Natural killer cell (primary cell): ENCODE measurements at regions not wholly inside any gene's neighbourhood (a gene's known extent, or its start where the extent isn't known, plus 50 kb on each side); places are given as distances from the start of the nearest gene placed in this dataset.

Experiments
- ATAC-seq, 3 donors: fragments of 150-1000 bp in 2 of 3; fragments of 200-7000 bp in 1 of 3; cut with Tn5 transposase; 1 replicate in 1 of 3; 2 replicates in 2 of 3; pipeline ENCODE4 v1.10.0; 2021; ENCODE audit warnings: mild to moderate bottlenecking in 2 of 3, moderate library complexity in 2 of 3
- DNase-seq, 2 donors: peaks; one replicate each; pipeline versions ENCODE4 v3.0.0 to v3.0.0-alpha.2; 2013 to 2021; ENCODE audit warnings: mixed read lengths in 1 of 2
- H3K27ac ChIP-seq: one replicate; pipeline ENCODE4 v1.5.1; 2013; ENCODE audit warnings: mild to moderate bottlenecking, low read length
- H3K27me3 ChIP-seq: one replicate; pipeline ENCODE4 v1.6.1; 2013; ENCODE audit warnings: low read length; ENCODE audit not compliant: control insufficient read depth, insufficient read depth
- H3K36me3 ChIP-seq: one replicate; pipeline ENCODE4 v1.6.1; 2013; ENCODE audit warnings: low read length; ENCODE audit not compliant: control insufficient read depth, insufficient read depth
- H3K4me1 ChIP-seq: one replicate; pipeline ENCODE4 v1.6.1; 2013; ENCODE audit warnings: low read length; ENCODE audit not compliant: control insufficient read depth, insufficient read depth
- H3K4me3 ChIP-seq: one replicate; pipeline ENCODE4 v1.5.1; 2013; ENCODE audit warnings: low read length
- H3K9me3 ChIP-seq: one replicate; pipeline ENCODE4 v1.6.1; 2013; ENCODE audit warnings: low read length; ENCODE audit not compliant: control insufficient read depth, insufficient read depth
- H3K27ac Mint-ChIP-seq, 2 donors: one replicate each; pipeline ENCODE4 v1.8.0; 2022; ENCODE audit warnings: mild to moderate bottlenecking in 2 of 2, mixed read lengths in 2 of 2, moderate library complexity in 1 of 2
- H3K27me3 Mint-ChIP-seq, 2 donors: one replicate each; pipeline ENCODE4 v1.8.0; 2022; ENCODE audit warnings: low read depth in 2 of 2, mixed read lengths in 2 of 2
- H3K36me3 Mint-ChIP-seq: one replicate; pipeline ENCODE4 v1.8.0; 2022; ENCODE audit warnings: mixed read lengths
- H3K4me1 Mint-ChIP-seq, 2 donors: one replicate each; pipeline ENCODE4 v1.8.0; 2022; ENCODE audit warnings: mixed read lengths in 2 of 2
- H3K4me3 Mint-ChIP-seq: one replicate; pipeline ENCODE4 v1.8.0; 2022; ENCODE audit warnings: mild to moderate bottlenecking, moderate library complexity, mixed read lengths
- H3K9me3 Mint-ChIP-seq, 2 donors: one replicate each; pipeline ENCODE4 v1.8.0; 2022; ENCODE audit warnings: mixed read lengths in 2 of 2
- WGBS: methylation state at CpG from one replicate; pipeline ENCODE4 v1.1.7; 2013; ENCODE audit warnings: missing lambda C conversion rate; ENCODE audit not compliant: insufficient coverage; 5-methylcytosine and 5-hydroxymethylcytosine counted together
- intact Hi-C: fragments of 100-400 bp; cut with micrococcal nuclease; formaldehyde crosslinking; loops from one replicate; pipeline ENCODE4 v1.14.2; 2022
- TF ChIP-seq, protein P1 (sequence below): fragments of 200-600 bp; IDR thresholded peaks from one replicate; pipeline ENCODE4 v1.8.0; 2022; ENCODE audit warnings: antibody characterized with exemption

DNA sequence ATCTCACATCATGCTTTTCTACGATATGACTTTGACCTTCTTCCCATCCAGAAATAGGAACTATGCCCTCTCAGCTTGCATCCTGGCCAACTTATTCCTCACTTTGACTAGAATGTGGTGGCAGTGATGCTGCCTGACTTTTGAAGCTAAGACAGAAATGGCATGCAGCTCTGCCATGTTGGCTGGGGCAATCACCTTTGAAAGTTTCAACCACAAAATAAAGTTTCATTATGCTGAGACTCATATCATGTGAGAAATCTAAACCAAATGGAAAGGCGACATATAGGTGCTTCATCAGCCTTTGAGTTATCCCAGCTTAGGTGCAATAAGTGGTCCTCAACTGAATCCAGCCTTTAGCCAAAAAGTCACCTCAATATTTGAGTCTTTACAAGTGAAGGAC, 370.0 kb upstream of the CHRM3 start:
- intact Hi-C loops = no loop called here
- DNase-seq (no peak), ATAC-seq (no peak)
- Mint-ChIP-seq H3K4me3 (no peak overlapping the region), H3K9me3 (peaks cover 10 to 11% of the 10 kb centered on the region in 2 donors), H3K4me1 (no peaks in the 10 kb centered on the region), H3K27me3 (no peaks in the 10 kb centered on the region), H3K36me3 (peaks cover 9% of the 10 kb centered on the region), H3K27ac (no peak overlapping the region)
- Histone ChIP-seq H3K9me3 (peaks cover 1% of the 10 kb centered on the region), H3K4me1 (no peaks in the 10 kb centered on the region), H3K27ac (no peak overlapping the region), H3K36me3 (no peaks in the 10 kb centered on the region), H3K4me3 (no peak overlapping the region), H3K27me3 (no peaks in the 10 kb centered on the region)
- TF ChIP-seq, protein P1, sequence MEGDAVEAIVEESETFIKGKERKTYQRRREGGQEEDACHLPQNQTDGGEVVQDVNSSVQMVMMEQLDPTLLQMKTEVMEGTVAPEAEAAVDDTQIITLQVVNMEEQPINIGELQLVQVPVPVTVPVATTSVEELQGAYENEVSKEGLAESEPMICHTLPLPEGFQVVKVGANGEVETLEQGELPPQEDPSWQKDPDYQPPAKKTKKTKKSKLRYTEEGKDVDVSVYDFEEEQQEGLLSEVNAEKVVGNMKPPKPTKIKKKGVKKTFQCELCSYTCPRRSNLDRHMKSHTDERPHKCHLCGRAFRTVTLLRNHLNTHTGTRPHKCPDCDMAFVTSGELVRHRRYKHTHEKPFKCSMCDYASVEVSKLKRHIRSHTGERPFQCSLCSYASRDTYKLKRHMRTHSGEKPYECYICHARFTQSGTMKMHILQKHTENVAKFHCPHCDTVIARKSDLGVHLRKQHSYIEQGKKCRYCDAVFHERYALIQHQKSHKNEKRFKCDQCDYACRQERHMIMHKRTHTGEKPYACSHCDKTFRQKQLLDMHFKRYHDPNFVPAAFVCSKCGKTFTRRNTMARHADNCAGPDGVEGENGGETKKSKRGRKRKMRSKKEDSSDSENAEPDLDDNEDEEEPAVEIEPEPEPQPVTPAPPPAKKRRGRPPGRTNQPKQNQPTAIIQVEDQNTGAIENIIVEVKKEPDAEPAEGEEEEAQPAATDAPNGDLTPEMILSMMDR = no peak
- whole genome bisulfite sequencing = 86% methylated on average over 2 of the region's 2 CpGs

DNA sequence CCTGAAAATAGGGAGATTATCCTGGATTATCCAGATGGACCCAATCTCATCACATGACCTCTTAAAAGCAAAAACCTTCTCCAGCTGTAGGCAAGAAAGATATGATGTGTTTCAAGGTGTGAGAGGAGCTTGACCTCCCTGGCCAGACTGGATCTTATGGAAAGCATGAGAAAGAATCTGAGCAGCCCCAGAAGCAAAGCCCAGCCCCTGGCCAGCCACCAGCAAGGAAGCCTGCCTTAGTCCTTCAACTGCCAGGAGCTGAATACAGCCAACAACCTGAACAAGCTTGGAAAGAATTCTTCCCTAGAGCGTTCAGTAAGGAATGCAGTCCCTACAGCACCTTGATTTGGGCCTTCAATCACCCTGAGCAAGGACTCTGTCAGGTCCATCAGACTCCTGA, 375.0 kb upstream of the CHRM3 start:
- Mint-ChIP-seq H3K4me1 (no peaks in the 10 kb centered on the region), H3K9me3 (peaks cover 10 to 11% of the 10 kb centered on the region in 2 donors), H3K36me3 (peaks cover 9% of the 10 kb centered on the region), H3K27me3 (no peaks in the 10 kb centered on the region), H3K27ac (no peak overlapping the region), H3K4me3 (no peak overlapping the region)
- Histone ChIP-seq H3K27ac (no peak overlapping the region), H3K36me3 (no peaks in the 10 kb centered on the region), H3K9me3 (peaks cover 3% of the 10 kb centered on the region), H3K4me3 (no peak overlapping the region), H3K27me3 (no peaks in the 10 kb centered on the region), H3K4me1 (no peaks in the 10 kb centered on the region)
- ATAC-seq = no peak
- no peak for DNase-seq
- intact Hi-C loops = no loop called here
- TF ChIP-seq, protein P1 = no peak
- WGBS = 80% methylated on average over 1 of the region's 1 CpG

- no peak for ATAC-seq
- no peak for DNase-seq
- peaks cover 3% of the 10 kb centered on the region for H3K9me3 ChIP-seq
- Mint-ChIP-seq H3K27me3 (no peaks in the 10 kb centered on the region), H3K9me3 (peaks cover 8 to 10% of the 10 kb centered on the region in 2 donors), H3K4me3 (no peak overlapping the region), H3K27ac (no peak overlapping the region), H3K36me3 (peaks cover 9% of the 10 kb centered on the region), H3K4me1 (no peaks in the 10 kb centered on the region)
- intact Hi-C loops = no loop called here
- H3K27ac ChIP-seq = no peak overlapping the region
- no peaks in the 10 kb centered on the region for H3K36me3 ChIP-seq
- H3K27me3 ChIP-seq = no peaks in the 10 kb centered on the region
- no peaks in the 10 kb centered on the region for H3K4me1 ChIP-seq
- TF ChIP-seq, protein P1 = no peak
- H3K4me3 ChIP-seq = no peak overlapping the region
Observed at GRCh38 chr1:239008568-239008967, 377.8 kb upstream of the CHRM3 start.

GRCh38 chr1:239006276-239006675, 380.1 kb upstream of the CHRM3 start:
- Mint-ChIP-seq H3K9me3 (peaks cover 3 to 6% of the 10 kb centered on the region in 2 donors), H3K27me3 (no peaks in the 10 kb centered on the region), H3K4me1 (no peaks in the 10 kb centered on the region), H3K27ac (no peak overlapping the region), H3K4me3 (no peak overlapping the region), H3K36me3 (no peaks in the 10 kb centered on the region)
- no peak for ATAC-seq
- H3K9me3 ChIP-seq = peaks cover under 1% of the 10 kb centered on the region
- intact Hi-C loops = no loop called here
- H3K27ac ChIP-seq = no peak overlapping the region
- H3K4me3 ChIP-seq = no peak overlapping the region
- H3K27me3 ChIP-seq = no peaks in the 10 kb centered on the region
- TF ChIP-seq, protein P1 = no peak
- no peaks in the 10 kb centered on the region for H3K4me1 ChIP-seq
- no peak for DNase-seq
- no peaks in the 10 kb centered on the region for H3K36me3 ChIP-seq
- 72% methylated on average over 3 of the region's 4 CpGs for WGBS
